SH-SY5Y (cell line): ENCODE measurements at regions not wholly inside any gene's neighbourhood (a gene's known extent, or its start where the extent isn't known, plus 50 kb on each side); places are given as distances from the start of the nearest gene placed in this dataset.

ENCODE experiments used
- GATA2 ChIP-seq: IDR thresholded peaks from 2 replicates; pipeline ENCODE4 v1.6.1; 2011; ENCODE audit warnings: mild to moderate bottlenecking, low read depth, low read length
- GATA3 ChIP-seq: IDR thresholded peaks from 2 replicates; pipeline ENCODE4 v1.6.1; 2011; ENCODE audit warnings: low read depth, mild to moderate bottlenecking, low read length, moderate library complexity

DNA sequence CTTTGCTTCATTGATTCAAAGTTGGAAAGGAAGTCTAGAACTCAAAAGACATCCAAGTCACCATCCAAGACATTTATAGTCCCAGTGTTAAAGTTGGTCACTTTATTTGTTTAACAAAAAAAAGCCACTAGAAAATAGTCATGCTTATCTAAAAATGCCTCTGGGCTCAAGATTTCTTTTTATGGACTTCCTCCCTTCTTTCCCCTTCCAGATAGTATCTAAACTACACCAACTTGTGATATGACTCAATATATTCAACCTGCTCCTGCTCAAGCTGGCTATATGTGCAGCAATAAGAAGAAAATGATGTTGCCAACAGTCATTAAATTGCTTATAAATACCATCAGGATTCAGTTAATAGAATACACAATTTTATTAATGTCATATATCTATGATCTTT is 1177.1 kb downstream of the FLRT2 start:
- no peak for TF ChIP-seq GATA2
- TF ChIP-seq GATA3, result no peak

GRCh38 chr14:86683561-86683960 is 1153.6 kb downstream of the FLRT2 start:
- TF ChIP-seq GATA3 (no peak), GATA2 (no peak)

DNA sequence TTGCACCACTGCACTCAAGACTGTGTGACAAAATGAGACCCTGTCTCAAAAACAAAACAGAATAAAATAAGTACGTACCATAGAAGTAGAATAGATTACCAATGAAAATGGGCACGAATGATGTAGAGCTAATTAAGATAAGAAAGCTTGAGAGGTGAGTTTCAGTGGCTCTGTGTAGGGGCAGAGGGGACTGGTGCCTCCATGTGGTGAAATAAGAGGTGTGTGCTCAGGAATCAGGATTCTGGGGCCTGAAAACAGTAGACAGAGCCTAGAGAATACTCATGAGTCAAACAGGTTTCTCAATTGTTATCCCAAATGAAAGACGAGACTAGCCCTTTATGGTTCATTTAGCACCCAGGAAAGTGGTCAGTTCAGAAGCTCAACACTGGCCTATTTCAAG is 1145.1 kb downstream of the FLRT2 start:
- no peak for TF ChIP-seq GATA2
- TF ChIP-seq GATA3, result no peak

GRCh38 chr14:86673523-86673969 is 1143.6 kb downstream of the FLRT2 start:
- TF ChIP-seq GATA2, result no peak
- TF ChIP-seq GATA3, result no peak

DNA sequence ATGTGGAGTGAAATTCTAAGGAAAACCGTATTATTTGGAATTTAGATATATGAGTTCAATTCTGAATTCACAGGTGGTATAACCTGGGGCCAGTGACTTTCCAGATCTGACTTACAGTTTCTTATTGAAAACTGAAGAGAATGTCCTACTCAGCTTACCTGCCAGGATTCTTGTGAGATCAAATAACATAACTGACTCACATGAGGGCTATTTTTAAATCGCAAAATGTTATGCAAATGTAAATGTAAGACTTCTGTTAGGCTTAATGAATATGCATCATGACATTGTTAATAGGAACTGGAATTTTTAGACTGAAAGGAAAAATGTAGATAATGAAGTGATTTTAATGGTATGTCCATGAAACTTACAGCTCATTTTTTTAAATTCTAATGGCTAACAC is 1142.1 kb downstream of the FLRT2 start:
- TF ChIP-seq GATA3 (no peak), GATA2 (no peak)

DNA sequence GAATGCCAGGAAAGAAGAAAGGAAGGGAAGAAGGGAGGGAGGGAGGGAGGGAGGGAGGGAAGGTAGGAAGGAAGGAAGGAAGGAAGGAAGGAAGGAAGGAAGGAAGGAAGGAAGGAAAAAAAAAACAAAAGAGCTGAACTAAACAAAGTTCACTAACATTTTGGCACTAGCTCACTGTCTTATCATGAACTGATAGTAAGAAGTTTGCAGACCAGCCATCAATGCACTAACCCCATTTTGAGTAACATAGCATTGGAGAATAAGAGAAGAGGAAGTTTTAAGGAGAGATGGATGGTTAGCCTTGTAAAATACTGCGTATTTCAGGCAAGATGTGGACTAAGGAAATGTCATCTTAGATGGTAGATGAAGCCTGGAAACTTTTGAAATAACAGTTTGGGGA is 1136.0 kb downstream of the FLRT2 start:
- no peak for TF ChIP-seq GATA2
- TF ChIP-seq GATA3, result no peak

GRCh38 chr14:86662334-86662733 is 1132.4 kb downstream of the FLRT2 start:
- TF ChIP-seq GATA3 (no peak), GATA2 (no peak)

DNA sequence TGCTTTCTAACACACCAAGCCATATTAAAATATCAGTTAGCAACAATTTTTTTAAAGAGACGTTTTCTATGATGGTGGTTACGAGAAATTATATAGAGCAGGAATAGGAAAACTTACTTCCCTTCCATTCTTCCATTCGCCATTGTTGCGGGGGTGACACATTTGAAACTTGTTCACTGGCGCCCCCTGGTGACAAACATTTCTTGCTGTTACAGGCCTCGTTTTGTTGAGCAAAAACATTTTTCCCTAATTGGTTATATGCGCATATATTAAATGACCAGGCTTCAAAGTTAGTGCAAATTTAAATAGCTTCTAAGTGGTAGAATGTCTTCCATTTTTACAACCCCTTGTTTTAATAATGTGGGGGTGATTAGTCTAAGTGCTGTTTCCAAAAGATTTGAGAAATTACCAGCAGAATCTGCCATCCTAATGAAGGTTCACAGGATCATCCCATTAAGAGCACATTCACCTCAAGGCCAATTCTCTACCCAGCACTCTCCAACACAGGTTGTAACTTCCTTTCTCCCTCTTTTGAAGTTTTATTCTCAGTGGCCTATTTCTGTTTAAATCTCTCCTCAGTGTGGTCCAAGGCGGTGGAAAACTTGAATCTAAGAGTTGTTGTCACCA is 1124.7 kb downstream of the FLRT2 start:
- TF ChIP-seq GATA3 (no peak), GATA2 (no peak)

GRCh38 chr14:86652526-86652925 is 1122.6 kb downstream of the FLRT2 start:
- TF ChIP-seq GATA2 (no peak), GATA3 (no peak)

DNA sequence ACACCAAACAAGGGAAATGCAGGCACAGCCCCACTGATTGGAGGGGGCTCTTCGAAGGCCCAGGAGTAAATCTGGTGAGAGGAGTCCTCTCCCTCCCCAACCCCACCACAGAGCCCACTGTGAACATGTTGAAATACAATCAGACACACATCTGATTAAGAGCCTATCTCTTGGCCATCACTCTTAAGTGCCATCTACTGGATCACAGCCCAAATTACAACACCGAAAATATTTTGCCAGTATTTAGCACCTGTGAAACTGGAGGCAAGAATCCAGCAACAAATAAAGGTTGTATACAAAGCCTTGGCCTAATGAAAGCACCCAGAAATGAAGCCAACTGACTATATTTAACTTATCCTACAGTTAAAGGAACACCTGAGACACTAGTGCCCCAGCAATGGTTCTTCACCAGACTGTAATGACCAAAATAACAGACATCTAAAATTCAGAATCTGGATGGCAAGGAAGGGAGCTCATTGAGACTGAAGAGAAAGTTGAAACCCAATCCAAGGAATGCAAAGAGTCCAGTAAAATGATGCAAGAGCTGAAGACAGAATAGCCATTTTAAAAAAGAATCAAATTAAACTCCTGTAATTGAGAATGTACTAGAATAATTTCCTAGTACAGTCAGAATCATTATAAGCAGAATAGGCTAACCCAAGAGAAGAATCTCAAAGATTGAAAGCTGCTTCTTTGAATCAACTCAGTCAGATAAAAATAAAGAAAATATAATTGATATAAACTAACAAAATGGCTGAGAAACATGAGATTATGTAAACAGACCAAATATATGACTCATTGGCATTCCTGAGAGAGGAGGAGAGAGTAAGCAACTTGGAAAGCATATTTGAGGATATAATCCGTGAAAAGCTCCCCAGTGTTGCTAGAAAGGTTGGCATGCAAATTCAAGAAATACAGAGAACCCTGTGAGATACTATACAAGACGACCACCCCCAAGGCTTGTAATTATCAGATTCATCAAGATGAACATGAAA is 1117.0 kb downstream of the FLRT2 start:
- TF ChIP-seq GATA2 (no peak), GATA3 (no peak)

- TF ChIP-seq GATA2 (no peak), GATA3 (no peak)
Observed at GRCh38 chr14:86646125-86646524, 1116.2 kb downstream of the FLRT2 start.

DNA sequence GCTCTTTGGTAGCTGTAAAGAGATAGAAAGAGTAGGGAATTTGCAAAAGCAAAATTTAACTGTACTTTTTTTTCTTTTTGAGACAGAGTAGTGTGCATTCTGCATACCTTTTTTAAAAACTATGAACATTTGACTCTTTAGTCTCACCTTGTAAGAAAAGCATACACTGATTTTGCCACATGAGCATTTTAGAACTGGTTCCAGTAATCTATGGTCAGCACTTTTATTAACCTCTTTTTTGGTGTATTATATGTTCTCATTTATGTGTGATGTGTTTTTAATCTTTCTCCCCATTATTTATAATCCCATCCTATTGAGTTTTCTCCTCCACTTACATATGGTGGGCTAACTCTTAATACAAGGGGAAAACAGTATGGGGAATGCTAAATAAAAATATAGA is 1111.4 kb downstream of the FLRT2 start:
- TF ChIP-seq GATA3 (no peak), GATA2 (no peak)

- TF ChIP-seq GATA3, result no peak
- TF ChIP-seq GATA2, result no peak
Observed at GRCh38 chr14:86640288-86640687, 1110.3 kb downstream of the FLRT2 start.

DNA sequence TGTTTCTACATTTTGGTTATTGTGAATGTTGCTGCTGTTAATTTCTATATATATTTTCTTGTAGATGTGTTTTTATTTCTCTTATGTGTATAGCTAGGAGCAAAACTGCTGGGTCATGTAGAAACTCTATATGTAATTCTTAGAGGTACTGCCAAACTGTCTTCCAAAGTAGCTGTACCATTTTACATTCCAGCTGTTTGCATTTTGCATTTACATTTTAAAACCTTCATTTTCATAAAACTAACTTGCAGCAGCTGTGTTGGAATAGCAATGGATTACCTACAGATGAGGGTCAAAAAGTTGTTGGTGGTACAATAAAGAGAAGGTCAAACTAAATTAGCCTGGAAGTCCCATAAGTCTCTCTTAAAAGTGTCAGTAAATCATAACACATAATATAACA is 1109.7 kb downstream of the FLRT2 start:
- TF ChIP-seq GATA2 (no peak), GATA3 (no peak)

DNA sequence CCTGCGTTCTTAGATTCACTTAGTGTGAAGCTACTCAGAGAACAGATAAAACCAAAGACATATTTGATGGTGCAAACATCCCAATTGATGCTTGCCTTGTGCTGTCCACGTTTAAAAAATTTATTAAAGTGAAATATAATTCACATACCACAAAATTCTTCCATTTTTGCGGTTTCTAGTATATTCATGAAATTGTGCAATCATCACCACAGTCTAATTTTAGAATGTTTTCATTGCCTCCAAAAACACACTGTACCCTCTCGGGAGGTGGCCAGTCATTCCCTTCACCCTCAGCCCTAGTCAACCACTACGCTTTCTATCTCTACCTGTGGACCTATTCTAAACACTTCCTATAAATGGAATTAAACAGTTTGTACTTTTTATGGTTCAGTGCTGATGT is 1109.2 kb downstream of the FLRT2 start:
- TF ChIP-seq GATA3 (no peak), GATA2 (no peak)
